CD4-positive, CD25-positive, alpha-beta regulatory T cell (primary cell): ENCODE measurements at regions not wholly inside any gene's neighbourhood (a gene's known extent, or its start where the extent isn't known, plus 50 kb on each side); places are given as distances from the start of the nearest gene placed in this dataset.

Experiments
- ATAC-seq, 2 donors: fragments of 150-1000 bp; cut with Tn5 transposase; one replicate each; pipeline ENCODE4 v1.10.0; 2021; ENCODE audit warnings: low read depth in 2 of 2, moderate number of reproducible peaks in 2 of 2, moderate library complexity in 1 of 2
- DNase-seq, 3 donors: peaks; one replicate each; pipeline versions ENCODE4 v3.0.0 to v3.0.0-alpha.2; 2012 to 2022; ENCODE audit warnings: mixed read lengths in 1 of 3
- H3K27ac ChIP-seq: one replicate; pipeline ENCODE4 v1.7.0; 2013; ENCODE audit warnings: mild to moderate bottlenecking, low read length; ENCODE audit not compliant: insufficient read depth, poor library complexity, severe bottlenecking
- H3K27me3 ChIP-seq: one replicate; pipeline ENCODE4 v1.7.0; 2013; ENCODE audit warnings: low read length; ENCODE audit not compliant: control insufficient read depth, insufficient read depth
- H3K36me3 ChIP-seq: one replicate; pipeline ENCODE4 v1.7.0; 2013; ENCODE audit warnings: mild to moderate bottlenecking, low read length, moderate library complexity; ENCODE audit not compliant: control insufficient read depth, insufficient read depth
- H3K4me1 ChIP-seq: 2 replicates; pipeline ENCODE4 v1.7.0; 2013; ENCODE audit warnings: mild to moderate bottlenecking, low read length; ENCODE audit not compliant: insufficient read depth, control insufficient read depth, poor library complexity, severe bottlenecking
- H3K4me3 ChIP-seq: one replicate; pipeline ENCODE4 v1.7.0; 2013; ENCODE audit warnings: low read depth, mild to moderate bottlenecking, low read length, moderate library complexity
- H3K9me3 ChIP-seq, 2 experiments: 1 replicate in 1 of 2; 2 replicates in 1 of 2; pipeline ENCODE4 v1.7.0; 2013; ENCODE audit warnings: low read length in 2 of 2, mild to moderate bottlenecking in 1 of 2, moderate library complexity in 1 of 2; ENCODE audit not compliant: control insufficient read depth in 2 of 2
- H3K27ac Mint-ChIP-seq, 3 donors: one replicate each; pipeline ENCODE4 v1.8.0; 2020 to 2022; ENCODE audit warnings: mild to moderate bottlenecking in 3 of 3, mixed read lengths in 3 of 3, moderate library complexity in 2 of 3
- H3K27me3 Mint-ChIP-seq: one replicate; pipeline ENCODE4 v1.8.0; 2022; ENCODE audit warnings: mild to moderate bottlenecking, mixed read lengths
- H3K36me3 Mint-ChIP-seq: one replicate; pipeline ENCODE4 v1.8.0; 2020; ENCODE audit warnings: mixed read lengths
- H3K4me1 Mint-ChIP-seq, 4 donors: one replicate each; pipeline ENCODE4 v1.8.0; 2020 to 2022; ENCODE audit warnings: mixed read lengths in 4 of 4, mild to moderate bottlenecking in 1 of 4
- H3K4me3 Mint-ChIP-seq, 4 donors: one replicate each; pipeline ENCODE4 v1.8.0; 2020 to 2022; ENCODE audit warnings: mild to moderate bottlenecking in 4 of 4, mixed read lengths in 4 of 4, moderate library complexity in 3 of 4
- H3K9me3 Mint-ChIP-seq, 7 donors: one replicate each; pipeline ENCODE4 v1.8.0; 2020 to 2022; ENCODE audit warnings: mixed read lengths in 7 of 7, mild to moderate bottlenecking in 3 of 7, moderate library complexity in 2 of 7

DNA sequence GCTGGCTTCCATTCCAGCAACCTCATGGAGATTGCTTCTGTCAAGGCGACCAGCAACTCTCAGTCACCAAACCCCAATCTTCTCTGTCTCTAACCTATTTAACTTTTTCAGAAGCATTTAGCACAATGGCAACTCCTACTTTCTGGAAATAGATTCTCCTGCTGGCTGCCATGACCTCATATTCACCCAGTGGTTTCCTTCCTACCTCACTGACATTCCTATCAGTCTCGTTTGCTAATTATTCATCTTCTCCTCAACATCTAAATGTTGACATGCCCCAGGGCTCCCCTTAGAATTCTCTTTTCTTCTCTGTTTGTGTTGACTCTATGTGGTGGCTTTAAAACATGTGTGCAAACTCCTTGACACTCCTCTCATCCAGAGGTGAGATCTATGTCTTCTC is 106.7 kb downstream of the OLFM4 start:
- DNase-seq (no peak), ATAC-seq (no peak)
- no peaks in the 10 kb centered on the region for H3K4me1 Mint-ChIP-seq
- no peak overlapping the region for H3K27ac Mint-ChIP-seq
- H3K27ac ChIP-seq: no peak overlapping the region
- H3K27me3 ChIP-seq: no peaks in the 10 kb centered on the region
- H3K4me3 ChIP-seq: no peak overlapping the region
- H3K4me3 Mint-ChIP-seq: no peak overlapping the region
- H3K9me3 Mint-ChIP-seq: peaks cover 0 to 2% (median 0%) of the 10 kb centered on the region in 7 donors
- no peaks in the 10 kb centered on the region for H3K9me3 ChIP-seq
- H3K27me3 Mint-ChIP-seq: peaks cover 4% of the 10 kb centered on the region
- H3K4me1 ChIP-seq: no peaks in the 10 kb centered on the region
- H3K36me3 ChIP-seq: no peaks in the 10 kb centered on the region
- H3K36me3 Mint-ChIP-seq: no peaks in the 10 kb centered on the region

DNA sequence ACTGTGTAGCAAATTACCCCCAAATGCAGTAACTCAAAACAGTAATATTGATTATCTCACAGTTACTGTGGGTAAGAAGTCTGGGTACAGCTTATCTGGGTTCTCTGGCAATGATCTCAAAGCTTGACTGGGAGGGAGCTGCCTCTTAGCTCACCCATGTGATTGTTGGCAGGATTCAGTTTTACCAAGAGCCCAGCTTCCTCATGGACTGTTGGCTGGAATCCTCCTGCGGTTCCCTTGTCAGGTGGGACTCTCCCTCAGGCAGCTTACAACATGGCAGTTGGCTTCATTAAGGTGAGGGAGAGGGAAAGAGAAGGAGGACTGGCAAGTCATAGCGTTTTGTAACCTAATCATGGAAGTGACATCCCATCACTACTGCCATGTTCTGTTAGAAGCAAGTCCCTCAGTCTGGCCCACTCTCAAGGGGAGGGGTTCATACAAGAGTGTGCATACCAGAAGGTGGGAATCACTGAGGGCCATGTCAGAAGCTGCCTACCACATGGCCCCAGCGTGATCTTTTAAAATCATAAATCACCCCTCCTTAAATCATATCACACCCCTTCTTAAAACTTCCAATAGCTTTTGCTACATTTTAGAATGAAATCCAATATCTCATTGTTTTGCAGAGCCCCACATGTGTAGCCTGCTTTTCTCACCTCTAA is 108.1 kb downstream of the OLFM4 start:
- Histone ChIP-seq H3K27me3 (no peaks in the 10 kb centered on the region), H3K27ac (no peak overlapping the region), H3K4me1 (no peaks in the 10 kb centered on the region), H3K9me3 (no peaks in the 10 kb centered on the region), H3K36me3 (no peaks in the 10 kb centered on the region), H3K4me3 (no peak overlapping the region)
- no peak for ATAC-seq
- Mint-ChIP-seq H3K9me3 (peaks cover 0 to 2% (median 0%) of the 10 kb centered on the region in 7 donors), H3K4me3 (no peak overlapping the region), H3K27ac (no peak overlapping the region), H3K4me1 (no peaks in the 10 kb centered on the region), H3K36me3 (no peaks in the 10 kb centered on the region), H3K27me3 (no peaks in the 10 kb centered on the region)
- no peak for DNase-seq

DNA sequence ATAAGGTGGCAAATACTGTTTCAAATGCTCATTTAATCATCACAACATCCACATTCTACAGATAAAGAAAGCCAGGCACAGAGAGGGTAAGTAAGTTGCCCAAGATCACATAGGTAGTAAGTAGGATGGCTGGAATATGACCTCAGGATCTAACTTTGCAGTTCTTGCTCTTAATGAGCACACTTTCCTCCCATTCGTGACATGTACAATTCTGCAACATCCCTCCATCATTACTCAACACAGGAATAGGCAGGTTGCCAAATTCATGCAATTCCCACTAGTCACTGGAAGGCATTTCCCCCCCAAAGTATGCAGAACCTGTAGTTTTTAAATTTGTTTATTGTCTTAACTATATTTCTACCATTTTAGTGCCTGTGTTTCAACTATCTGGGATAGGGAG is 109.2 kb downstream of the OLFM4 start:
- no peak for ATAC-seq

DNA sequence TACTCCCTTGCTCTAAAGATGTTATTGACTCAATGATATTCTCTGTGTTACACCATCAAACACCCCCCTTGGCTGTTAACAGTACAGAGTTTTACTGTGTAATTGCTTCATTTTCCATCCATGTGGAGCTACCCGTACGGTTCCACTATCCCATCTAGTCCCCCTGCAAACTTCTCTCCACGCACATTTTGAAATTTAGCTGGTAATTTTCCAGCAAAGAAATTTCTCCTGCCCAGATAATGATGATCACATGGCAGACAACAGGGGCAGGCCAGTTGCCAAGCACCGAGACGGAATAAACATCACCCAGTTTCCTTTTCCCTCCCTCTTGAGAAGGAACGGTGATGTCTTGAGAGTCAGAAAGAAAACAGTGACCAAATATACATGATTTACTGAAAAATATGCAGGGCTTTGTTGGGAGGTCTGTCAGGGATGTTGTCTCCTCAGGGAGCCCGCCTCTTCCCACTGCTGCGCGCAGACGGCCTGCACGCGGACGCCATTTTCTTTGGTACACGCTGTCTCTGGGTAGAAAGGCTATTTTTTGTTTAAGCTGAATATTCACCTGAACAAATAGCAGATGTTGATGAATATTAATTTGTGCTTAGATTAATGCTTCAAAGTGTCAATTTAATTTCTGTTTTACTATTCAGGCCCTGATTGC is 109.9 kb downstream of the OLFM4 start:
- Histone ChIP-seq H3K36me3 (no peaks in the 10 kb centered on the region), H3K27ac (no peak overlapping the region), H3K4me1 (no peaks in the 10 kb centered on the region), H3K27me3 (no peaks in the 10 kb centered on the region), H3K9me3 (no peaks in the 10 kb centered on the region), H3K4me3 (no peak overlapping the region)
- H3K36me3 Mint-ChIP-seq: no peaks in the 10 kb centered on the region
- H3K4me1 Mint-ChIP-seq: no peaks in the 10 kb centered on the region
- no peak overlapping the region for H3K4me3 Mint-ChIP-seq
- H3K27ac Mint-ChIP-seq: no peak overlapping the region
- no peaks in the 10 kb centered on the region for H3K27me3 Mint-ChIP-seq
- DNase-seq (no peak), ATAC-seq (no peak)
- H3K9me3 Mint-ChIP-seq: no peaks in the 10 kb centered on the region

More for the DNA sequence above, 109.2 kb downstream of the OLFM4 start:
- H3K4me3 ChIP-seq: no peak overlapping the region
- H3K4me3 Mint-ChIP-seq: no peak overlapping the region
- no peaks in the 10 kb centered on the region for H3K27me3 Mint-ChIP-seq
- no peaks in the 10 kb centered on the region for H3K9me3 ChIP-seq
- H3K4me1 Mint-ChIP-seq: no peaks in the 10 kb centered on the region
- no peaks in the 10 kb centered on the region for H3K4me1 ChIP-seq
- H3K27me3 ChIP-seq: no peaks in the 10 kb centered on the region
- H3K9me3 Mint-ChIP-seq: no peaks in the 10 kb centered on the region
- no peak for DNase-seq
- no peaks in the 10 kb centered on the region for H3K36me3 ChIP-seq
- H3K27ac Mint-ChIP-seq: no peak overlapping the region
- H3K27ac ChIP-seq: no peak overlapping the region
- no peaks in the 10 kb centered on the region for H3K36me3 Mint-ChIP-seq

GRCh38 chr13:53141336-53141735 is 112.7 kb downstream of the OLFM4 start:
- Histone ChIP-seq H3K4me1 (no peaks in the 10 kb centered on the region), H3K27ac (no peak overlapping the region), H3K4me3 (no peak overlapping the region), H3K27me3 (no peaks in the 10 kb centered on the region), H3K9me3 (no peaks in the 10 kb centered on the region), H3K36me3 (no peaks in the 10 kb centered on the region)
- Mint-ChIP-seq H3K27ac (no peak overlapping the region), H3K4me3 (no peak overlapping the region), H3K4me1 (no peaks in the 10 kb centered on the region), H3K9me3 (peaks cover 0 to 3% (median 0%) of the 10 kb centered on the region in 7 donors), H3K27me3 (no peaks in the 10 kb centered on the region), H3K36me3 (no peaks in the 10 kb centered on the region)
- DNase-seq (no peak), ATAC-seq (no peak)

- peaks cover 0 to 3% (median 0%) of the 10 kb centered on the region in 7 donors for H3K9me3 Mint-ChIP-seq
- DNase-seq (no peak), ATAC-seq (no peak)
- no peak overlapping the region for H3K27ac ChIP-seq
- H3K4me1 Mint-ChIP-seq: no peaks in the 10 kb centered on the region
- no peak overlapping the region for H3K4me3 Mint-ChIP-seq
- H3K36me3 Mint-ChIP-seq: no peaks in the 10 kb centered on the region
- no peaks in the 10 kb centered on the region for H3K27me3 Mint-ChIP-seq
- no peaks in the 10 kb centered on the region for H3K9me3 ChIP-seq
- H3K4me1 ChIP-seq: no peaks in the 10 kb centered on the region
- no peak overlapping the region for H3K27ac Mint-ChIP-seq
- no peak overlapping the region for H3K4me3 ChIP-seq
- no peaks in the 10 kb centered on the region for H3K27me3 ChIP-seq
- no peaks in the 10 kb centered on the region for H3K36me3 ChIP-seq
These were observed 113.7 kb downstream of the OLFM4 start for GRCh38 chr13:53142306-53142705.

DNA sequence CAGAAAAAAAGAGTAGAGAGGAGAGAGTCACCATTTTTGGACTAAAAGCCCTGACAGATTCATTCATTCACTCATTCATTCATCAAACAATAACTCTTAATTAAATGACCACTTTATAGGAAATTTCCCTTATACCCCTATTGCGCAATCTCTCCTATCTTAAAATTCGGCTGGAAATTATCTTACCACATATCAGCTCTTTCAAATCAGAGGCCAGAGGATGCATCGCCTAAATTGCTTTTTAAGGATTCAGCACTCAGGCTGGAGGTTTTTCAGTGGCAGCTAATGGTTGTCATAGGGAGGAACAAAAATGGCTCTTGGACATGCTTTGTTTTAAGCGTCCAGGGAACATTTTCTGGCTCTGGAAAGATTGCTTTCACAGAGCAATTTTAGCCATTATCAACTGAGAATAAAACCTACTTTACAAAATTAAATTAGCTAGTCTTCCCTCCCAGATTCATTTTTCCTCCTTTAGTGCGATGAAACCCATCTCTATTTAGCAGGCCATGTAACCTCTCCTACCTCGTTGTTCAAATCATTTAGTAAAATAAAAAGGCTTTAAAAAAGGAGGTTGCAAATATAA is 115.2 kb downstream of the OLFM4 start:
- no peak overlapping the region for H3K27ac Mint-ChIP-seq
- H3K4me1 Mint-ChIP-seq: no peaks in the 10 kb centered on the region

DNA sequence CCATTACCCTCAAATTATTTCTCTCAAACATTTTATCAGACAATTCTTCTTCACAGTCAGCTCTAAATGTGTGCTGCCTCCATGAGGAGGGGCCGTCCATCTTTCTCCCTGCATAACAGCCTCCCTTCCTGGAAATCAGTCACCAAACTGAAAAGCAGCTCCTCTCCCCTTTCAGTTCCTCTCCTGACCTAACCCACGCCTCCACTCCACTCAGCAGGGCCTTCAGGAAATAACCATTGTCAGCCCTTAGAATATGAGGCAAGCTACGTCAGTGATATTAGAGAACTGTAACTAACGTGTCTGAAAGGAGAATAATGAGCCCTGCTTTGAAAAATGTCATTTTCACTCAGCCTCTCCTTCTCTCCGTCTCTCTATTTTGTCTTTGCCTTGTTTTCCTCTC is 116.2 kb downstream of the OLFM4 start:
- Mint-ChIP-seq H3K4me3 (no peak overlapping the region), H3K4me1 (no peaks in the 10 kb centered on the region), H3K36me3 (no peaks in the 10 kb centered on the region), H3K9me3 (peaks cover 0 to 3% (median 0%) of the 10 kb centered on the region in 7 donors), H3K27ac (no peak overlapping the region), H3K27me3 (no peaks in the 10 kb centered on the region)
- Histone ChIP-seq H3K36me3 (no peaks in the 10 kb centered on the region), H3K27me3 (no peaks in the 10 kb centered on the region), H3K9me3 (no peaks in the 10 kb centered on the region), H3K27ac (no peak overlapping the region), H3K4me1 (no peaks in the 10 kb centered on the region), H3K4me3 (no peak overlapping the region)
- no peak for ATAC-seq
- no peak for DNase-seq

More for the DNA sequence above, 115.2 kb downstream of the OLFM4 start:
- Mint-ChIP-seq H3K4me3 (no peak overlapping the region), H3K9me3 (peaks cover 0 to 3% (median 0%) of the 10 kb centered on the region in 7 donors), H3K36me3 (no peaks in the 10 kb centered on the region), H3K27me3 (no peaks in the 10 kb centered on the region)
- Histone ChIP-seq H3K36me3 (no peaks in the 10 kb centered on the region), H3K27ac (no peak overlapping the region), H3K4me1 (no peaks in the 10 kb centered on the region), H3K9me3 (no peaks in the 10 kb centered on the region), H3K27me3 (no peaks in the 10 kb centered on the region), H3K4me3 (no peak overlapping the region)
- no peak for ATAC-seq
- no peak for DNase-seq
